NCI-H2029 (cell line): ENCODE measurements at regions not wholly inside any gene's neighbourhood (a gene's known extent, or its start where the extent isn't known, plus 50 kb on each side); places are given as distances from the start of the nearest gene placed in this dataset.

ENCODE experiments used
- DNase-seq: peaks from one replicate; lab custom pipeline; 2025; lab: John Stamatoyannopoulos, UW

DNA sequence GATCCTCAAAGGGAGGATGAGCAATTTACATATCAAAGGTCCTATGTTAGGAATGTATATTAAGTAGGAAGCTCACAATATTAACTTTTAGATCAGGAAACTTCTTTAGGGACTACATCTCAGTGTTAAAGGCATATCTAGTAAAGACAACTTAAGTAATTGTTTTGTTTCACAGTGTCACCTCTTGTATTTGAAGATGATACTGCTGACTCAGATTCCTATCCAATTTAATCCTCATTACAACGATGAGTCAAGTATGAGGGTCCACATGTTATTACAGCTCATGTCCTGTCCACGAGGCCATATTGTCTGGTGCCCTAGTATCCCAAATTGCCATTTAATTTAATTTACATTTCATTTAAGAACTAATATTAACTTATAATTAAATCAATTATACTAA, 523.9 kb downstream of the CCDC85A start:
- no peak for DNase-seq

DNA sequence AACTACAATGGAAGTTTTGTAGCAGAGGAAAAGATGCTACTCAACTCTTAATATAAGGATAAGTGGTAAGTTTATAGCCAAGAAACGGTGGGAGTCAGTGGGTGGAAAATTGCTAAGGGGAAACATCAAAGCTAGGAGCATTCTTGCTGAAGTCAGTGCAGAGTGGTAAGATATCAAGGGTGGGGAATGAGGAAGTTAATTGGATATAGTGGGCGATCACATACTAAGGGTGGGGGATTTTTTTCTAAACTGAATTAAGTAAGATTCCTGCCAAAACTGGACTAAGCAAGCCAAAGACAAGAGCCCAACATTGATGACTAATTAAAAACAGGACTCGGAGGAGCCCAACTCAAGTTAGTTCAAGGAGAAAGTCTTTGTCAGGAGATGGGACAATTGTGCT, 525.4 kb downstream of the CCDC85A start:
- DNase-seq = no peak

DNA sequence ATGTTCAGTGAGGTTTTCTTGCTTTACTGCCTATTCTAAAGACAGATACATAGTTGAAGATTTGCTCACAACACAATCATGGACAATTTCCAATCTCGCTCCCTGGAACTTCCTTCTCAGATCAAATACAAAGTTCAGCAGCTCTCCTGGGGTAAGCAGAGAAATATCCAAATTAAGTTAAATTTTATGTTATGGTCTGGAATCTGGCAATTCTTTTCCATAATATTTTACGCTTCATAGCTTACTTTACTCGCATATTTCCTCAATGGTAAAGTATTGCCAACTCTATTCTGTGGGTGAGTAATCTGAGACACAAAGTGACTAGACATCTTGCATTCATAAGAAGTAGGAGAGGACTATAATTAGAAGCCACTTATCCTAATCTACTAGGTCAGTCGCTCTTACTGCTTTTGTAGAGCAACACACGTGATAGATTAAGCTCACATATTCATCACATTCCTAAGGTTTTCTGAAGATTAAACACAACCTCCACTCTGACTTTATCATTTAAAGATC, 529.4 kb downstream of the CCDC85A start:
- DNase-seq = no peak

DNA sequence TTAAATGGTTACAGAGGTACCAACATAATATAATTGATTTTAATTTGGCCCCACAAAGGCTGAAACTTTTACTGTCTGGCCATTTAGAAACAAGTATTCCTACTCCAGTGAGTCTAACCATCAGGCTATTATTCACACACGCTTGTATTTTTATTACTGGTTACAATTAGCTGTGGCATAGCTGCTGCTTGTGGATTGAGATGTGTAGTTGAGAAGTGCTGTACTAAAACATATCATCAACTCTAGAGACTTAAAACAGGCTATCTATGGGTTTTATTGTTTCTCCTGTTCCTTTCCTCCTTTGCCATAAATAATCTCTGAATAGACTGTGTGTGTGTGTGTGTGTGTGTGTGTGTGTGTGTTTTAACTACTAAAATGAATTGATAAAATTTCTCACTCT, 530.2 kb downstream of the CCDC85A start:
- DNase-seq = no peak

DNA sequence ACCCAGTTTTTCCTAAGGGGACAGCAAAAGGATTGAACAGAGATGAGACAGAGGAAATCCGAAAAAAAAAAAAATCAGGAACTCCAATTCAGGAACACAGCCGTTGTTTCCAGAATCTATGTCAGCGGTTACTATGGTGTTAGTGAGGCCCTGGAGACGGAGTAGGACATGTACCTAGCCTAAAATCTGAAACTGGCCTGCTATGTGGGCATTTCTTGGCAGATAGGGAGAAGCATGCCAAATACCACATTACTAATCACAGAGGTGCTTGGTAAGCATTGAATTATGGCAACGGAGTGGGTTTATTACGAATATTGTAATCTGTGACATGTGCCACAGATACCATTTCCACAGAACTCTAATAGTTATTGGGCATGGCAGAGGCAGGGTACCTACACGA, 530.6 kb downstream of the CCDC85A start:
- no peak for DNase-seq

DNA sequence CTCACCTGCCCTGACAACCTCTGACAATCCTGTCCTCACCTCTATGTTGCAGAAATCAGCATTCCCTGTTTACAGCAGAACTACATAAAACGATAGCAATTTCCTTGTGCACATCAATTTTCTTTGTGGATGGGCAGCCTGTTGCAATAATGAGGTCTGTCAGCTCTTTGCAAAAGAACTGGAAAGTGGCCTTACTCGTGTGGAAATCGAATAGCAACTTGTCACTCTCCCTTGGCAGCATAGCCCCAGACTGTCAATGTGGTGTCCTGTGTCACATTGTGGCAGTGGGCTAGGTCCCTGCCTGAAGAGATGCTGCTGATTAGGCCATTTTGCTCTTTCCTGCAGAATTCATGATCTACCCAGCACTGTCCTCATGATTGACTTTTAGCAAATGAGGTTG, 531.9 kb downstream of the CCDC85A start:
- DNase-seq = no peak

DNA sequence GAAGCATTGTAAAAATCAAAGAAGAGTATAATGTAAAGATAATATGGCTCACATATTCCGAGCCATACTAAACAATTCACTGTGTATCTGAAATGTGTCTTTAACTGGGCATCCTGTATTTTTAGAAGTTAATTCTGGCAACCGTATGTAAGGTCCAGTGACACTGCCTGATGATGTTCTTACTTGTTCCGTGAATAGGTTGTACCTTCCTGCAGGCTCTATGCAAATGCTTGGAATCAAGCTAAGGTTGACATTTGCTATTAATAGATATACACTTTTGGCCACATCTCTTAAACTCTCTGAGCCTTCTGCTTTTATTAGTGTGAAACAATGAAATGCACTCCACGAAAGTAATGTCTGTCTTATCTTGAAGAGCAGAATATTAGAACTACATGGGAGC, 534.6 kb downstream of the CCDC85A start:
- DNase-seq = no peak

DNA sequence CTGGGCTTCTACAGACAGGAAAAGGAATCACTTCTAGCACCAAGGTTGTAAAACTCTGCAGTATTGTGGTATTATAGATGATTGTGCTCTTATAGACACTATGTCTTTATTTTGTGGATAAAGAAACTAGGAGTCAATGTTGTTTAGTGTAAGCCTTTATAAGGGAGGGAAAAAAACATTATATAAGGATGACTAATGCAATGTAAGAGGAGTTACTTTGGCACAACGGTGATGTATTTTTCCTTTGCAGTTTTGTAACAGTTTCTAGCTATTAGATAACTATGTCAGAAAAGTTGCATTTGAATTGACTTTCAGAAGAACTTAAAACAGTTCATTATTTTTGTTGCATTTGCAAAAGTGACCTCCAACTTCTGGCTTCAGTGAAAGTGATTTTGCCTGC, 545.4 kb downstream of the CCDC85A start:
- no peak for DNase-seq

DNA sequence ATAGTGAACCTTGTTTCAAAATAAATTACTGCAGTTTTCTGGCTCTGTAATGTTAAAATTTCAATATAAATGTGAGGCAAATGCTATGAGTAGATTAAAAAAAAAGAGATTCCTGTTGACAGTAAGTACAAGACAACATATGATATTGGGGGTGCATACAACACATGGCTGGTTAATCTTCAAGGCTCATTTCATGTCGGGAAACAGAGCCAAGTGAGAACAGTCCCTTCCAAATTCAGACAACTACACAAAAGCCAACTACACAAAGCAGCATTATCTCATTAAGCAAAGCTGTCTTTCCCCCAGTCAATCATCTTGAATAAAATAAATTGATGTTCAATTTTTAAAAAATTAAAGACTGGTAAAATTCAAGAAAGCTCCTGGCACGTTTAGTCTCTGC, 549.2 kb downstream of the CCDC85A start:
- no peak for DNase-seq

DNA sequence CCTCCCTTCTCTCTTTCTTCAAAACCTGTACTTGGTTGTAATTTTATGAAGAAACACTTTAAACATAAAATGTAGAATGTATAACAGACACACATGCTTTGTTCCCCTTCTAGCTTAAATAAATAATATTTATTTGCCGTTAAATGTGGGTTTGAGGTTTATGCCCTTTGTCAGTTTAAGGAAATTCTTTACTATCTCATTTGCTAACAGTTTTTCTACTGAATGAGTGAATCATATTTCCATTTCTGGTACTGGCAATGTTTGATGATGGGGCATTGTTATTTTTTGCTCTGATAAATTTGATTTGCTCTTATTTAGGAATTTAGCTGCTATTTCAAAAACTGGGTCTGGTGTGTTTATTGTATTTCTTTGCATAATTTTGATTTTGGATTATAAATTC, 555.6 kb downstream of the CCDC85A start:
- DNase-seq = no peak

DNA sequence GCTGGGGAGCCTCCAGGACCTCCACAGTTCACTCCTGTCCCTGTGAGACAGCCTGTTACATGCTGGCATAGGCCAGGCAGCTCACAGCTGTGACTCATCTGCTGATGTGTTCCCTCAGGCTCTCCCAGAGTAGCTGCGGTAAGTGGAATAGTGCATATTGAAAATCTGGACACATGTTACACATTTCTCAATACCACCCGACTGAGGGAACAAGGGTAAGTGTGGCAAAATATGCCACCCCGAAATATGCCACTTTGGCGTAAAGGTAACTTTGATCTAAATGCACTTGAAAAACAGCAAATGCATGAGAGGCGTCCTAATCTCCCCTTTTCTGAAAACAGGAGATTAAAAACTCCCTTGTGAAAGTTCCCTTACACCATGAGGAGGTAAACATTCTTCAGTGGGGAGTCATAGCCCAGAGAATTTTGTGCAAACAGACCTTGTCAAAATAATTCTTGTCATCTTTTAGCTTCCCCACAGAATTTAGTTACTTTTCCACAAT, 557.9 kb downstream of the CCDC85A start:
- no peak for DNase-seq

DNA sequence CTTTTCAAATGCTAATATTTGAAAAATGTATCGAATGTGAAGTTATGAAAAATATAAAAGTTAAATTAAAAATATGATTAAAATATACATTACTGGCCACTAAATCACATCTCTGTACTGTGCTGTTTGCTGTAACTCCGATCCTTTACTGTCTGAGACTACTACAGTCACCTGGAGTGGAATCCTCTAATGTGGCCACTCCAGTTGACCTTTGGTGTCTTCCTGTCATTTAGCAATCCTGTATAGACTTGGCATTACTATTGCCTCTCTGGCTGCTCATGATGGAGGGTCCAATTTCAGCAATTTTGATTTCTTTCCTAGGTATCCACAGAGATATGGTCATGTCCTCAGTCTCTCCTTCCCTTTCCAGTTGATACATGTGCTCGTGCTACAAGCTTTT, 560.0 kb downstream of the CCDC85A start:
- no peak for DNase-seq

DNA sequence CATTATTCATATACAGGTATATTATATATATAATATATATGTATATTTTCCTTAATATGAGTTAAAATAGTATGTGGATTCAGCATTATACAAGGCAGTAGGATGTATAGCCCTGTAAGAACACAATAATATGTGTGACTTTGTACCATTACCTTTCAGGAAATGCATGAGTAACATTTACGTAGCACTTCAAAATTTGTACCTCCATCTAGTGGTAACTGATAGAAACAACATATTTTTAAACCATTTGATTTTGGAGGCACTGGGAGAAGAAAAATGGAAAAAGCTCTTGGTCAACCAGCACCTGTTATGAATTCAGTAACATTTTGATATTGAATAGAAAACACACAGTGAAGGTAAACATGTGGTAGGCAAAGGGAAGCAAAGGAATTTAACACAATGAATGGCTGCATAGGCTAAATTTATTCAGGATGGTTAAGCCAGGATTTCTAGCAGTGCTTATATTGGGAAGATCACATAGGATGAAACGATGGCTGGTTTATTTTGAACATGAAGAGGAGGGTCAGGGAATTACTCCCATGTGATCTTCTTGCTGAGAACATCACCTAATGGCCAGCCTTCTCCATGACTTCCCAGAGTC, 565.5 kb downstream of the CCDC85A start:
- DNase-seq = peak; percentile 1

DNA sequence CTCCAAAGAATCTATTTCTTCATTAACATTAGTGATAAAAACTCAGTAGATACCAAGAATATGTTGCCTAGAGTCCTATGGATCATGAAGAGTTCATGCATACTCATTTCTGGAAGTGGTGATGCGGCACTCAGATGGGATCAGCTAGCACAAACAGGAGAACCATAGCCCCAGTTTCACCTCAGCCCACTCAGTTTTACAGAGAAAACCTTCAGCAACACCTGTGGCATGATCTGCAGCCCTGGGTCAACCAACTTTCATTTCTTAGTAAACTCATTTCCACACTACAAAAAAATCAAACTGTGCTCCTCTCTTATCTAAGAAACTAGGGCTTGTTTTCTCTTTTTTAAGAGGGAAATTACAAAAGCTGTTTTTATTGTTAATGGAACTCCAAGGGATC, 569.4 kb downstream of the CCDC85A start:
- DNase-seq = no peak

DNA sequence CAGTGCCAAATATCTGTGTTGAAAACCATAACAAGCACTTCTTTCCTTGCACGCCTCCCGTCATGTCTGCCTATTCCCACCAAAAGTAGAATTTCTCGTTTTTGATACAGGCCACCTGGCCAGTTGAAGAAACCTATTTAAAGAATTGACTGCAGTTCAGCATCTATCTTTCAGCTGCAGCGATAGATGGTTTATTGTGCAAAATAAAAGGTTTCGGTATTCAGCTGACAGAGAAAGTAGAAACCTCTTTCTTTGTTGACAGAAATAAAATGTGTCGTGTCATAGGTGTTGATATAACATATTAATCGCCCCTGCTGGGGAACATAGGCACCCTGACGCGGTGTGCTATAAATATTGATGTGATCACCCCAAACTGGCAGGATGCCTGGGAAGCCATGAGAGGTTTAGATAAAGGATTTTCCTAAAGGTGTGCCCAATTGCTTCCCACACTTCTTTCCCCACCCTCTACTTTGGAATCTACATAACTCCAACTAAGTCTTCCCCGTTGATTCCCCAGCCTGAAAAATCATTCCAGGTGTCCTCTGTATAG, 570.4 kb downstream of the CCDC85A start:
- no peak for DNase-seq

DNA sequence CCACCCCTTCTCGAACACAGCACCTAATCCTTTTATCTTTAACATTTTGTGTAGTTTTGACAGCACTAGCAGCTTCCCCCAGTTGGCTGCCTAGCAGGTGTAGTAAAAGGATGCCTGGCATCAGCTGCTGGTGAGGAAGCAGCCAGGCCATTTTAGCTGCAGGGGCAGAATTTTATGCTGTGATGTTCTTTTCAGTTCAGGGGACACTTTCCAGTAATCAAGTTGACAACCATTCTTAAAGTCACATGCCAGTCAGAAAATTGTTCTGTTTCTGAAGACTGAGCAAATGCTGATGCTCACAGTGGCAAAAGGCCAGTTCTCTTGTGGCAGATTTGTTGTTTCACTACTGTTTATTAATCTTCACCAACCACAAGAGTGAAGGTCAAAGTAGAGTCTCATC, 570.8 kb downstream of the CCDC85A start:
- DNase-seq = no peak

DNA sequence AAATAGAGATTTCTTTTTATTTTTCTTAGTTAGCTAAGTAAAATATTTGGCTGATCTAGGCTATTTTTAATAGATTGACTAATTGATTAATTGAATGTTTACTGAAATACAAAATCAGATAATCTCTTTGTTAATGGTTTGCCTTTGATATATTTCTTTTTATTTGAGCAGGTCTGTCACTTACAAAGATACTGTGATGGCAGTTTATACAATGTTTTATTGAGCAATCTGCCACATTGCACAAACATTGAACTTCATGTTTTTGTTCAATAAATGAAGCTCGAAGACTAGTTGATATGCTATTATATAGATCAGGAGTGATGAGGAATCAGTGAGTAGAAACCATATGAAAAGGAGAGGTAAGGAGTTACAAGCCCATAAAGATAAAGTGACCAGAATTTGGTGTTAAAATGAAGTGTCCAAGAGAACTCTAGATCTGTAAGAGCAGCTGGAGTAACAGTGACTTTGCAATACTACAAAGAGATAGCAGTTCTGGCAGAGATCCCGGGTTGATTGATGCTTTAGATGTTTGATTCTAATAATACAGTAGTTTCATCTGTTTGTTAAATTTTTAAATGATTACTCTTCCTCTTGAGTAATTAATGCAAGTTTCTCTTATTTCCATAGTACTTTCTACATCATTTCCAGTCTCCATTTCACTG, 574.2 kb downstream of the CCDC85A start:
- no peak for DNase-seq

DNA sequence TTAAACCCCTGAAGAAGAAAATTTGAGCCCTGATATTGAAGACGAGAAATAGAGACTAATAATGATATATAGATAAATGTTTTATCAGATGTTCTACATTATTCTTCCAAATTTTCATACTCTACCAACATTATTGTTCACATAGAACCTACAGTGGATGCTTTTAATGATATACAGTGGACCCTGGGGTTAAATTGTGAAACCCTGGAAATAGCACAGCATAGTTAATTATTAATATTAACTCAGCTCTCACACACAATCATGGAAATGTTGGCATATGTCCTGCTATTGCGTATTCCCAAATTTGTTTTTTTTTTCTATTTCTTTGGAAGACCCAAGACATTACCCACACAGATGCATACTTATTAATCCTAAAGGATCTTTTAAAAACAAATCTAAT, 579.9 kb downstream of the CCDC85A start:
- DNase-seq = no peak

DNA sequence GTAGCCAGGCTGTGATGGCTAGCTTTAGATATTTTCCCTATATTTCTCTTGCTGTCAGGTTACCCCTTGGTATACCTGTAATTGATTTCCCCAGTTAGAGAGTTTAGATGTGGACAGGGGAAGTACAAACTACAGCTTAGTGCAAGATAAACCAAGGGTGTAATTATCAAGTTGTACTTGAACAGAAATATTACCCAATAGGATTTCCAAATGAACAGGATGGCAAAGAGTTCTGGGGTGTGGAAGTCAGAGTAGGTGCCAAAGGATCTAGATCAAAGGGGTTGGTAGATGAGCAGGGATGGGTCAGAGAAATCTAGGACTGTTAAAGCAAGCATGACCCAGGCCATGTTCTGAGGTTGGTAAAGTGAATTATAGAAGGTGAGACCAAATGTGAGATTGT, 585.2 kb downstream of the CCDC85A start:
- DNase-seq = no peak

DNA sequence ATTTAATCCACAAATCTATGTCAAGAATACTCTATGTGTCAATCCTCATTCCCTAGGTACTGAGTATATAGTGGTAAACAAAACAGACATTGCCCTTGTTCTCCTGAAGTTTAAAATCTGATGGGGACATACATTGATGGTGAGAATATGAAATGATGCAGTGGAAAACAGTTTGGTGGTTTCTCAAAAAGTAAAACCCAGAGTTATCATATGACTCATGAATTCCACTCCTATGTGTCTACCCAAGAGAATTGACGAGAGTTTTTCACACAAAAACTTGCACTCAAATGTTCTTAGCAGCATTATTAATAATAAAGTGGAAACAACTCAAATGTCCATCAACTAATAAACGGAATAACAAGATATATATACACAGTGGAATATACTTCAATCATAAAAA, 586.7 kb downstream of the CCDC85A start:
- no peak for DNase-seq

DNA sequence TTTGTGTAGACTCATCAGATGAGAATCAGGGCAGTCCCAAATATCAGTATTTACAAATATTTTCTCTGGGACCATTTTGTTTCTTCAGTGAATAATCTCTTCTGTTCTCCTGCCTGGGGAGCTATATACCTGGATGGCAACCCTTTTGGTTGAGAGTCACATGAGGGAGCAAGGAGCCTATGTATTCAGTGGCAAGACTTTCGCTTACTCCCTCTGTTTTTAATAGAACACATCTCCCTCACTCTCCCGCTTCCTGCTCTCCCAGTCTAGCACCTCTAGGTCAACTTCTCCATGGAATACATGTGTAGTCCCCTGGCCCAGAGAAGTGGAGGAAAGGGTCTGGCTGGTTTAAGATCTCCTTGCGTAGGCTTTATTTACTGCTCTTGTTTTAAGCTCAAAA, 600.3 kb downstream of the CCDC85A start:
- DNase-seq = no peak

DNA sequence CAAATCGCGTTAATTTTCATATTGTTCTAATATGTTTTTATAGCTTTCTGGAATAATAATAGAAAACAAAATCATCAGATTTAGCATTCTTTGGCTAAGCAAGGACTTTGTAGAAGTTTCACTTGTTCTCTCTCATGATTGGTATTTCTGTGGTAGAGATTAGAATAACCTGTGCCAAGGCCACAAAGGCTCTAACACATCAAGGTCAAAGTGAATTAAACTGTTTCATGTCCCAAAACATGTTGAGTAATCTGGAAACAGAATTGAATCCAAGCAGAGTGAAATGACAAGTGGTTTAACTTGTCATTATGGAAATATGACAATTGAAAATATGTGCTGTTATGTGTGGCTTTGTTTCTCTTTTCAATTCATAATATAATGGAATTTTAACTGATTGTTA, 617.4 kb downstream of the CCDC85A start:
- DNase-seq = no peak

DNA sequence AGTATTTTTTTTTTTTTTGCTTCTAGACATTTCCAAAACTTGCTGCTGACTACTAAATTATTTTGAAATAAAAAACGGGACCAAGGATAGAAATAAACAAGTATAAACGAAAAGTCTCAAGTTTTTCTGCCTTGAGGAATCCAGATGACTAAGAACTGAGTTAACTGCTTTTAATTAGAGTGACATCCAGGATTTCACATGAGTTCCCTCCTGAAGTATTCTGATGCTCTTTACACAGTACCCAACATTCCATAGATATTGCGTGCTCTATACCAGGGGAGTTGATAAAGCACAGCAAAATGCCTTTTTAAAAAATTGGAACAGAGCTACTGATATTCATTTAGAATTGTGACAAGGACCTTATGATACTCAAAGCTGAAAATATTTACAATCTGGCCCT, 618.0 kb downstream of the CCDC85A start:
- DNase-seq = no peak

DNA sequence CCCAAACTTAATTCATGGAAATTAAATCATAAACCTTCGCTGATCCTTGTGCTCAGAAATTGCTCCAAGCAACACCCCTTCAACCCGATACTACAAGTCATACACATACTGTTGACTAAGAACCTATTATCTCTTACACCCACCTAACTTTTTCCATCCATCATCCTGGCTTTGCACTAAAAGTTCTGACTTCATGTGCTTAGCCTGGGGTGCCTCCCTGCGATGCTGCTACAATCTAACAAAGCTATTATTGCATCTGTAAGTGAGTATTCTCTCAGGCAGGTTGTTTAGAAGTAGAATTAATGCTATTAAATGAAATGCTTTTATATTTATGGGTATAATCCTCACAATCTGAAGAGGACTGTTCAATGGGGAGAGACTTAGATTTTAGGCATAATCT, 619.8 kb downstream of the CCDC85A start:
- DNase-seq = no peak
